Heart right ventricle (tissue), 16 donors: ENCODE measurements at regions not wholly inside any gene's neighbourhood (a gene's known extent, or its start where the extent isn't known, plus 50 kb on each side); places are given as distances from the start of the nearest gene placed in this dataset.
"Not testable (repeated sequence)": the region's sequence is repeated elsewhere in the genome, so short reads cannot be mapped to it uniquely, and the experiment has no call there.

Source experiments
- ATAC-seq, 8 donors: fragments of 200-7000 bp; cut with Tn5 transposase; one replicate each; pipeline ENCODE4 v1.9.1; 2020; ENCODE audit warnings: mild to moderate bottlenecking in 8 of 8, moderate library complexity in 8 of 8, moderate number of reproducible peaks in 1 of 8
- DNase-seq, 2 donors: peaks; one replicate each; pipeline ENCODE4 v3.0.0-alpha.2; 2020
- H3K27ac ChIP-seq, 10 donors: fragments of 200-600 bp; sonication (generic) in 2 of 10; one replicate each; pipeline versions ENCODE4 v1.5.0 to v1.8.0; 2020 to 2022; ENCODE audit warnings: mild to moderate bottlenecking in 3 of 10
- H3K27me3 ChIP-seq, 7 donors: fragments of 200-600 bp; one replicate each; pipeline ENCODE4 v1.8.0; 2021 to 2022; ENCODE audit warnings: mild to moderate bottlenecking in 2 of 7
- H3K36me3 ChIP-seq, 9 donors: fragments of 200-600 bp; sonication (generic) in 1 of 9; one replicate each; pipeline versions ENCODE4 v1.5.0 to v1.8.0; 2020 to 2022; ENCODE audit warnings: mild to moderate bottlenecking in 2 of 9
- H3K4me1 ChIP-seq, 9 donors: fragments of 200-600 bp; sonication (generic) in 1 of 9; one replicate each; pipeline versions ENCODE4 v1.5.0 to v1.8.0; 2020 to 2022; ENCODE audit warnings: mild to moderate bottlenecking in 4 of 9
- H3K4me3 ChIP-seq, 10 donors: fragments of 200-600 bp; sonication (generic) in 2 of 10; one replicate each; pipeline versions ENCODE4 v1.5.0 to v1.8.0; 2020 to 2022; ENCODE audit warnings: mild to moderate bottlenecking in 7 of 10, moderate library complexity in 2 of 10
- H3K9me3 ChIP-seq, 11 donors: fragments of 200-600 bp in 10 of 11; sonication (generic) in 2 of 11; one replicate each; pipeline versions ENCODE4 v1.5.0 to v1.8.0; 2013 to 2022; ENCODE audit warnings: mild to moderate bottlenecking in 2 of 11, control low read depth in 1 of 11, moderate library complexity in 1 of 11
- WGBS, 2 donors: extraction: QIAGEN DNeasy Blood & Tissue Kit; methylation state at CpG; one replicate each; pipeline ENCODE4 v1.1.7; 2013; ENCODE audit warnings: inconsistent platforms in 1 of 2; 5-methylcytosine and 5-hydroxymethylcytosine counted together
- intact Hi-C, 10 donors: fragments of 100-400 bp; cut with DNase I; formaldehyde crosslinking; loops; one replicate each; pipeline versions ENCODE4 v1.11.1 to v1.14.2; 2022
- TF ChIP-seq, protein P1 (sequence below), 9 donors: fragments of 200-600 bp; sonication (generic) in 2 of 9; IDR thresholded peaks; one replicate each; pipeline versions ENCODE4 v1.5.0 to v1.8.0; 2021 to 2022; ENCODE audit warnings: antibody characterized with exemption in 9 of 9, mild to moderate bottlenecking in 5 of 9, moderate library complexity in 1 of 9
- donor health status: Arrhythmogenic right ventricular cardiomyopathy.
- donor health status: ischemic (EF 13 %, LVEDD 7.1; RV severe dilation, severe dysfunction).
- donor health status: healthy with polysubstance abuse.
- donor health status: DM: no; HTN: yes; CAD: no.
- donor health status: DM: no; HTN: no; CAD: no.
- donor health status: ischemic (EF 25% LVEDD 6.9; RV normal size, moderate dysfunction).
- donor health status: ischemic (EF 25% LVEDD 5.7; RV mildly dilated, moderate dysfunction).
- donor health status: healthy.
- donor health status: DM: yes; HTN: yes; CAD: no.
- donor health status: Ischemic cardiomyopathy.
- donor health status: ischemic (EF 35%, LVEDD 5.7; RV mildly dilated, moderate dysfunction).
- donor health status: nonischemic (EF 11% LVEDD 7.7; RV severe dilation, severe dysfunction).
- donor health status: DM: yes; HTN: yes; CAD: no.
- donor health status: PGD.
- donor health status: ischemic (EF 29% LVEDD 5.4; RV normal size, mild dysfunction).
- donor health status: nonischemic (EF 23%, LVEDD 6.1; RV moderate dilation, normal function).

DNA sequence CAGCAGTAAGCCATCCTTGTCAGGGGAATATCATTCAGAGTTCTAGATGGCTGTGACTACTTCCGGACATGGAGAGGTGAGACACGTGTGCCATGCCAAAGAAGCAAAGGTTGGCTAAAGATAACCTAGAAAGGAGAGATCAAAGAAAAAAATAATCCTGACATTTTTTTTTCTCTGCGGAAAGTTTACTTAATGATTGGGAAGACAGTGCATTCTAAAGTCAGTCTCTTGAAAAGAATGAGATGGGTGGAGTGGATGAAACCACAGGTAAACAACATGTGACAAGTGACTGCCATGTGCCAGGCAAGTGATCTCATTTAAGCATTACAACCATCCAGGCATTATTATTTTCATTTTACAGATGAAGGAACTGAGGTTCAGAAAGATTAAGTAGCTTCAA is 436.6 kb downstream of the SOX2 start:
- TF ChIP-seq, protein P1, sequence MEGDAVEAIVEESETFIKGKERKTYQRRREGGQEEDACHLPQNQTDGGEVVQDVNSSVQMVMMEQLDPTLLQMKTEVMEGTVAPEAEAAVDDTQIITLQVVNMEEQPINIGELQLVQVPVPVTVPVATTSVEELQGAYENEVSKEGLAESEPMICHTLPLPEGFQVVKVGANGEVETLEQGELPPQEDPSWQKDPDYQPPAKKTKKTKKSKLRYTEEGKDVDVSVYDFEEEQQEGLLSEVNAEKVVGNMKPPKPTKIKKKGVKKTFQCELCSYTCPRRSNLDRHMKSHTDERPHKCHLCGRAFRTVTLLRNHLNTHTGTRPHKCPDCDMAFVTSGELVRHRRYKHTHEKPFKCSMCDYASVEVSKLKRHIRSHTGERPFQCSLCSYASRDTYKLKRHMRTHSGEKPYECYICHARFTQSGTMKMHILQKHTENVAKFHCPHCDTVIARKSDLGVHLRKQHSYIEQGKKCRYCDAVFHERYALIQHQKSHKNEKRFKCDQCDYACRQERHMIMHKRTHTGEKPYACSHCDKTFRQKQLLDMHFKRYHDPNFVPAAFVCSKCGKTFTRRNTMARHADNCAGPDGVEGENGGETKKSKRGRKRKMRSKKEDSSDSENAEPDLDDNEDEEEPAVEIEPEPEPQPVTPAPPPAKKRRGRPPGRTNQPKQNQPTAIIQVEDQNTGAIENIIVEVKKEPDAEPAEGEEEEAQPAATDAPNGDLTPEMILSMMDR (IDR thresholded peaks at IDR 0.05) = no peak
- H3K36me3 ChIP-seq = no peaks in the 10 kb centered on the region
- H3K27me3 ChIP-seq = no peaks in the 10 kb centered on the region
- H3K4me1 ChIP-seq = no peaks in the 10 kb centered on the region
- ATAC-seq = no peak
- 70 to 74% methylated on average over 3 of the region's 3 CpGs for WGBS, 2 donors
- no peak for DNase-seq
- intact Hi-C loops = no loop called here
- H3K27ac ChIP-seq = no peak overlapping the region
- H3K9me3 ChIP-seq = peaks cover 0 to 26% (median 0%) of the 10 kb centered on the region in 11 donors
- H3K4me3 ChIP-seq = no peak overlapping the region

DNA sequence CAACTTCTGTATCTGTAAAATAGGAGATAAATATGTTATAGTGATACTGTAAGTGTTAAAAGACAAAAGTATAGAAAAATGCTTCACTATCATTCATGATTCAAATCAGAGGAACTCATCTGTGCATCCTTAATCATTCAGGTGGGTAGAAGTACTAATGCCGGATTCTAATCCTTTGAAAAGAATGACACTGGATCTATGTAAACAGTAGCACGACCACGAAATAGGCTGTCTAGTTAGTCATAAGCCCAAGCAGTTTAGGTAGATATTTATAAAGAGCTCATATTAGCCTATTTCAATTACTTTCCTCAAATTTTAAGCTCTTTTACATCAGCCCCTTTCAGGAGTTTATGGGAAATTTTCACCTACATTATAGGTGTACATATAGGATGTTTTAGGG is 437.9 kb downstream of the SOX2 start:
- WGBS, 2 donors = 70 to 74% methylated on average over 3 of the region's 3 CpGs
- DNase-seq = no peak
- TF ChIP-seq, protein P1 (IDR thresholded peaks at IDR 0.05) = no peak
- Histone ChIP-seq H3K4me3 (no peak overlapping the region), H3K4me1 (no peaks in the 10 kb centered on the region), H3K27me3 (no peaks in the 10 kb centered on the region), H3K36me3 (no peaks in the 10 kb centered on the region), H3K9me3 (peaks cover 0 to 26% (median 0%) of the 10 kb centered on the region in 11 donors), H3K27ac (no peak overlapping the region)
- intact Hi-C loops = no loop called here
- ATAC-seq = no peak

- H3K4me3 ChIP-seq, DNase-seq, H3K36me3 ChIP-seq, H3K27ac ChIP-seq, H3K4me1 ChIP-seq, H3K27me3 ChIP-seq, ATAC-seq, intact Hi-C loops: not testable (repeated sequence)
- peaks cover 0 to 16% (median 0%) of the 10 kb centered on the region in 11 donors for H3K9me3 ChIP-seq
- 62 to 63% methylated on average over 3 of the region's 3 CpGs for WGBS, 2 donors
Observed at GRCh38 chr3:182156326-182156725, 444.6 kb downstream of the SOX2 start.

- no peaks in the 10 kb centered on the region for H3K4me1 ChIP-seq
- peaks cover 0 to 3% (median 0%) of the 10 kb centered on the region in 7 donors for H3K27me3 ChIP-seq
- TF ChIP-seq, protein P1 (IDR thresholded peaks at IDR 0.05) = no peak
- 38 to 44% methylated on average over 4 of the region's 4 CpGs for WGBS, 2 donors
- no peaks in the 10 kb centered on the region for H3K36me3 ChIP-seq
- DNase-seq = no peak
- intact Hi-C loops = no loop called here
- no peak overlapping the region for H3K27ac ChIP-seq
- ATAC-seq = no peak
- H3K4me3 ChIP-seq = no peak overlapping the region
- no peaks in the 10 kb centered on the region for H3K9me3 ChIP-seq
Observed at GRCh38 chr3:182165234-182165633, 453.5 kb downstream of the SOX2 start.

DNA sequence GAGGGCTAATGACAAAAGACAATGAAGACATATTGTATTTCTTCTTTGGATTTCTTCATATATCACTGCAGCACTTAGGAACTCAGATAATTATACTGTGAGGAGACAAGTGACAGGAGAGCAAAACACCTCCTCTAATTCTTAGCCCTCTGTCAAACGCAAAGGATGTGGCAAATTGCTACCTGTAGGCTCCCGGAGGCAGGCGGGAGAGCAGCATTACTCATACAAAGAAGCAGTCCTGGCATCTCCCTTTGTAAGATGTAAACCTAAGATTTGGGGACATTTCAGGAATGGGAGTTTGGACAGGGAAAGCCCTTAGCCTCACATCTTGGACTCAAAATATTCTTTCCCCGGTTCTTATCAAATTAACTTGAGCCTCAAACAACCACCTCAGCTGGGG is 460.8 kb downstream of the SOX2 start:
- ATAC-seq = no peak
- no peak for DNase-seq
- no peaks in the 10 kb centered on the region for H3K9me3 ChIP-seq
- H3K27ac ChIP-seq = no peak overlapping the region
- TF ChIP-seq, protein P1 (IDR thresholded peaks at IDR 0.05) = no peak
- intact Hi-C loops = no loop called here
- H3K36me3 ChIP-seq = no peaks in the 10 kb centered on the region
- no peaks in the 10 kb centered on the region for H3K4me1 ChIP-seq
- WGBS, 2 donors = 47 to 54% methylated on average over 4 of the region's 4 CpGs
- no peak overlapping the region for H3K4me3 ChIP-seq
- H3K27me3 ChIP-seq = peaks cover 0 to 5% (median 0%) of the 10 kb centered on the region in 7 donors
